Ascending aorta (tissue), 2 donors: ENCODE measurements at regions not wholly inside any gene's neighbourhood (a gene's known extent, or its start where the extent isn't known, plus 50 kb on each side); places are given as distances from the start of the nearest gene placed in this dataset.

ENCODE experiments used
- DNase-seq, 2 donors: peaks; one replicate each; pipeline ENCODE4 v3.0.0-alpha.2; 2019; ENCODE audit warnings: low spot score in 2 of 2
- H3K27ac ChIP-seq, 2 donors: fragments of 200-600 bp; sonication (generic); one replicate each; pipeline ENCODE4 v1.5.1; 2016 to 2017; ENCODE audit warnings: mild to moderate bottlenecking in 1 of 2
- H3K27me3 ChIP-seq: fragments of 200-600 bp; sonication (generic); one replicate; pipeline ENCODE4 v1.5.1; 2017
- H3K36me3 ChIP-seq, 2 donors: fragments of 200-600 bp; sonication (generic); one replicate each; pipeline ENCODE4 v1.5.1; 2016
- H3K4me1 ChIP-seq, 2 donors: fragments of 200-600 bp; sonication (generic); one replicate each; pipeline ENCODE4 v1.5.1; 2016 to 2017; ENCODE audit warnings: mild to moderate bottlenecking in 1 of 2
- H3K4me3 ChIP-seq, 2 donors: fragments of 200-600 bp; sonication (generic); one replicate each; pipeline ENCODE4 v1.5.1; 2016 to 2017; ENCODE audit warnings: mild to moderate bottlenecking in 1 of 2
- H3K9me3 ChIP-seq, 2 donors: fragments of 200-600 bp; sonication (generic); one replicate each; pipeline ENCODE4 v1.5.1; 2016
- CTCF ChIP-seq, 3 experiments: fragments of 200-600 bp in 2 of 3; fragments of 450-650 bp in 1 of 3; sonication (generic) in 2 of 3; IDR thresholded peaks; one replicate each; pipeline ENCODE4 v1.5.1; 2016 to 2019; ENCODE audit warnings: antibody characterized with exemption in 3 of 3, mild to moderate bottlenecking in 1 of 3, moderate library complexity in 1 of 3
- intact Hi-C: fragments of 100-400 bp; cut with DNase I; formaldehyde crosslinking; loops from one replicate; pipeline ENCODE4 v1.15.1; 2023

- H3K36me3 ChIP-seq, result no peaks in the 10 kb centered on the region
- no peaks in the 10 kb centered on the region for H3K4me1 ChIP-seq
- intact Hi-C loops, result no loop called here
- no peak overlapping the region for H3K27ac ChIP-seq
- no peaks in the 10 kb centered on the region for H3K27me3 ChIP-seq
- no peak overlapping the region for H3K4me3 ChIP-seq
- DNase-seq, result no peak
- no peak for TF ChIP-seq CTCF (IDR thresholded peaks at IDR 0.05)
- no peaks in the 10 kb centered on the region for H3K9me3 ChIP-seq
Observed at GRCh38 chr10:2124135-2124534, 386.8 kb upstream of the ADARB2 start.

GRCh38 chr10:2122431-2123124, 385.3 kb upstream of the ADARB2 start:
- H3K27ac ChIP-seq, result no peak overlapping the region
- H3K9me3 ChIP-seq, result no peaks in the 10 kb centered on the region
- H3K4me3 ChIP-seq, result no peak overlapping the region
- no peaks in the 10 kb centered on the region for H3K27me3 ChIP-seq
- H3K36me3 ChIP-seq, result no peaks in the 10 kb centered on the region
- no peaks in the 10 kb centered on the region for H3K4me1 ChIP-seq
- no peak for DNase-seq
- no peak for TF ChIP-seq CTCF (IDR thresholded peaks at IDR 0.05)
- intact Hi-C loops, result no loop called here

- no peaks in the 10 kb centered on the region for H3K36me3 ChIP-seq
- no peak for TF ChIP-seq CTCF (IDR thresholded peaks at IDR 0.05)
- intact Hi-C loops, result no loop called here
- no peak overlapping the region for H3K4me3 ChIP-seq
- no peak overlapping the region for H3K27ac ChIP-seq
- DNase-seq, result no peak
- H3K4me1 ChIP-seq, result no peaks in the 10 kb centered on the region
- H3K27me3 ChIP-seq, result no peaks in the 10 kb centered on the region
- H3K9me3 ChIP-seq, result no peaks in the 10 kb centered on the region
Observed at GRCh38 chr10:2121929-2122328, 384.6 kb upstream of the ADARB2 start.

- TF ChIP-seq CTCF (IDR thresholded peaks at IDR 0.05), result no peak
- H3K27me3 ChIP-seq, result no peaks in the 10 kb centered on the region
- H3K4me3 ChIP-seq, result no peak overlapping the region
- no peaks in the 10 kb centered on the region for H3K4me1 ChIP-seq
- no peaks in the 10 kb centered on the region for H3K9me3 ChIP-seq
- intact Hi-C loops, result no loop called here
- H3K36me3 ChIP-seq, result no peaks in the 10 kb centered on the region
- no peak for DNase-seq
- no peak overlapping the region for H3K27ac ChIP-seq
Observed at GRCh38 chr10:2121315-2121714, 384.0 kb upstream of the ADARB2 start.

- Histone ChIP-seq H3K4me1 (no peaks in the 10 kb centered on the region), H3K27ac (no peak overlapping the region), H3K27me3 (no peaks in the 10 kb centered on the region), H3K4me3 (no peak overlapping the region), H3K36me3 (no peaks in the 10 kb centered on the region), H3K9me3 (no peaks in the 10 kb centered on the region)
- no peak for DNase-seq
- intact Hi-C loops, result no loop called here
- TF ChIP-seq CTCF (IDR thresholded peaks at IDR 0.05), result no peak
Observed at GRCh38 chr10:2120746-2121145, 383.4 kb upstream of the ADARB2 start.

- H3K9me3 ChIP-seq, result no peaks in the 10 kb centered on the region
- H3K4me1 ChIP-seq, result no peaks in the 10 kb centered on the region
- H3K4me3 ChIP-seq, result no peak overlapping the region
- DNase-seq, result no peak
- no peaks in the 10 kb centered on the region for H3K36me3 ChIP-seq
- no peaks in the 10 kb centered on the region for H3K27me3 ChIP-seq
- no peak overlapping the region for H3K27ac ChIP-seq
- no peak for TF ChIP-seq CTCF (IDR thresholded peaks at IDR 0.05)
- intact Hi-C loops, result no loop called here
Observed at GRCh38 chr10:2119316-2119715, 382.0 kb upstream of the ADARB2 start.
